Uterus (tissue), 3 donors: ENCODE measurements at regions not wholly inside any gene's neighbourhood (a gene's known extent, or its start where the extent isn't known, plus 50 kb on each side); places are given as distances from the start of the nearest gene placed in this dataset.

ENCODE experiments used
- DNase-seq, 2 donors: peaks; one replicate each; pipeline ENCODE4 v3.0.0-alpha.2; 2019 to 2020
- H3K27ac ChIP-seq, 2 donors: fragments of 200-600 bp; sonication (generic); 1 replicate in 1 of 2; 2 replicates in 1 of 2; pipeline ENCODE4 v1.5.1; 2016 to 2018
- H3K27me3 ChIP-seq, 2 donors: fragments of 200-600 bp; sonication (generic); one replicate each; pipeline ENCODE4 v1.5.1; 2018 to 2019; ENCODE audit warnings: control low read depth in 1 of 2
- H3K36me3 ChIP-seq, 2 donors: fragments of 200-600 bp; sonication (generic); one replicate each; pipeline ENCODE4 v1.5.1; 2019; ENCODE audit warnings: control low read depth in 1 of 2
- H3K4me1 ChIP-seq, 2 donors: fragments of 200-600 bp; sonication (generic); one replicate each; pipeline ENCODE4 v1.5.1; 2018 to 2019; ENCODE audit warnings: control low read depth in 1 of 2
- H3K4me3 ChIP-seq, 2 donors: fragments of 200-600 bp; sonication (generic); 1 replicate in 1 of 2; 2 replicates in 1 of 2; pipeline ENCODE4 v1.5.1; 2018 to 2019; ENCODE audit warnings: mild to moderate bottlenecking in 1 of 2
- H3K9me3 ChIP-seq, 2 donors: fragments of 200-600 bp; sonication (generic); one replicate each; pipeline ENCODE4 v1.5.1; 2019; ENCODE audit warnings: control low read depth in 1 of 2
- POLR2A ChIP-seq, 2 donors: fragments of 450-650 bp; IDR thresholded peaks; one replicate each; pipeline ENCODE4 v1.6.1; 2016; ENCODE audit warnings: antibody characterized with exemption in 2 of 2, mild to moderate bottlenecking in 1 of 2, moderate library complexity in 1 of 2
- intact Hi-C: fragments of 100-400 bp; cut with DNase I; formaldehyde crosslinking; loops from one replicate; pipeline ENCODE4 v1.15.1; 2023; ENCODE audit warnings: low total_unique reads
- TF ChIP-seq, protein P1 (sequence below), 4 experiments: fragments of 200-600 bp in 2 of 4; fragments of 450-650 bp in 2 of 4; sonication (generic) in 2 of 4; IDR thresholded peaks; one replicate each; pipeline ENCODE4 v1.5.1; 2016 to 2019; ENCODE audit warnings: antibody characterized with exemption in 4 of 4, mild to moderate bottlenecking in 2 of 4, moderate library complexity in 1 of 4
- donor health status: DM: yes; HTN: yes; CAD: no.

DNA sequence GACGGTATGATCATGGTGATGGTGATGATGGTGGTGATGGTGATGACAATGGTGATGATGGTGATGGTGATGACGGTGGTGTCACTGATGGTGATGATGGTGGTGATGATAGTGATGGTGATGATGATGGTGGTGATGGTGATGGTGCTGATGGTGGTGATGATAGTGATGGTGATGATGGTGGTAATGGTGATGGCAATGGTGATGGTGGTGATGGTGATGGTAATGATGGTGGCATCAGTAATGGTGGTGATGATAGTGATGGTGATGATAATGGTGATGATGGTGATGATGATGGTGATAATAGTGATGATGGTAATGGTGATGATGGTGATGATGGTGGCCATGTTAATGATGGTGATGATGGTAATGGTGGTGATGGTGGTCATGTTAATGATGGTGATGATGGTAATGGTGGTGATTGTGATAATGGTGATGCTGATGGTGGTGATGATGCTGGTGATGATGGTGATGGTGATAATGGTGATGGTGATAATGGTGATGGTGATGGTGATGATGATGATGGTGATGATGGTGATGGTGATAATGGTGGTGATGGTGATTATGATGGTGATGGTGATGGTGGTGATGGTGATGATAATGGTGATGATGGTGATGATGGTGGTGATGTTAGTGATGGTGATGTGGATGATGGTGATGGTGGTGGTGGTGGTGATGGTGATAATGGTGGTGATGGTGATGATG lies 107.2 kb downstream of the C16orf95 start:
- Histone ChIP-seq H3K27me3 (no peaks in the 10 kb centered on the region), H3K27ac (no peak overlapping the region), H3K4me3 (no peak overlapping the region), H3K36me3 (no peaks in the 10 kb centered on the region), H3K4me1 (no peaks in the 10 kb centered on the region), H3K9me3 (no peaks in the 10 kb centered on the region)
- no peak for DNase-seq
- no peak for TF ChIP-seq POLR2A (IDR thresholded peaks at IDR 0.05)
- TF ChIP-seq, protein P1, sequence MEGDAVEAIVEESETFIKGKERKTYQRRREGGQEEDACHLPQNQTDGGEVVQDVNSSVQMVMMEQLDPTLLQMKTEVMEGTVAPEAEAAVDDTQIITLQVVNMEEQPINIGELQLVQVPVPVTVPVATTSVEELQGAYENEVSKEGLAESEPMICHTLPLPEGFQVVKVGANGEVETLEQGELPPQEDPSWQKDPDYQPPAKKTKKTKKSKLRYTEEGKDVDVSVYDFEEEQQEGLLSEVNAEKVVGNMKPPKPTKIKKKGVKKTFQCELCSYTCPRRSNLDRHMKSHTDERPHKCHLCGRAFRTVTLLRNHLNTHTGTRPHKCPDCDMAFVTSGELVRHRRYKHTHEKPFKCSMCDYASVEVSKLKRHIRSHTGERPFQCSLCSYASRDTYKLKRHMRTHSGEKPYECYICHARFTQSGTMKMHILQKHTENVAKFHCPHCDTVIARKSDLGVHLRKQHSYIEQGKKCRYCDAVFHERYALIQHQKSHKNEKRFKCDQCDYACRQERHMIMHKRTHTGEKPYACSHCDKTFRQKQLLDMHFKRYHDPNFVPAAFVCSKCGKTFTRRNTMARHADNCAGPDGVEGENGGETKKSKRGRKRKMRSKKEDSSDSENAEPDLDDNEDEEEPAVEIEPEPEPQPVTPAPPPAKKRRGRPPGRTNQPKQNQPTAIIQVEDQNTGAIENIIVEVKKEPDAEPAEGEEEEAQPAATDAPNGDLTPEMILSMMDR (IDR thresholded peaks at IDR 0.05): no peak
- intact Hi-C loops: no loop called here

DNA sequence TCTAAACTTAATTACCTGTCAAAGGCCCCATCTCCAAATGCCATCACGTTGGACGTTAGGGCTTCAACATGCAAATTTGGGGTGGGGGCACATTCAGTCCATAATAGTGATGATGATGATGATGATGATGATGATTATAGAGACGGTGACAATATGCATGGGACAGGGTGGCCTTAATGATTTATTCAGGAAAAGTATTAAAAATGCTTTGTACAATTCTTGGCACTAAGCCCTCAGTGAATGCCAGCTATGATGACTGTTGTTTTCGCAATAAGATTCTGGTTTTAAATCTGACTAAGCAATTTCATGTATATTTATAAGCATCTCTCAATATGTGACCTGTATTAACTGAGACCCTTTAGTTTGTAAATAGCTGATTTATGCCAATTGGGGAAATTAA lies 106.3 kb downstream of the C16orf95 start:
- H3K27ac ChIP-seq: no peak overlapping the region
- TF ChIP-seq, protein P1 (IDR thresholded peaks at IDR 0.05): no peak
- TF ChIP-seq POLR2A (IDR thresholded peaks at IDR 0.05): no peak
- no peaks in the 10 kb centered on the region for H3K9me3 ChIP-seq
- DNase-seq: no peak
- H3K4me3 ChIP-seq: no peak overlapping the region
- H3K4me1 ChIP-seq: no peaks in the 10 kb centered on the region
- intact Hi-C loops: no loop called here
- H3K36me3 ChIP-seq: no peaks in the 10 kb centered on the region
- no peaks in the 10 kb centered on the region for H3K27me3 ChIP-seq

DNA sequence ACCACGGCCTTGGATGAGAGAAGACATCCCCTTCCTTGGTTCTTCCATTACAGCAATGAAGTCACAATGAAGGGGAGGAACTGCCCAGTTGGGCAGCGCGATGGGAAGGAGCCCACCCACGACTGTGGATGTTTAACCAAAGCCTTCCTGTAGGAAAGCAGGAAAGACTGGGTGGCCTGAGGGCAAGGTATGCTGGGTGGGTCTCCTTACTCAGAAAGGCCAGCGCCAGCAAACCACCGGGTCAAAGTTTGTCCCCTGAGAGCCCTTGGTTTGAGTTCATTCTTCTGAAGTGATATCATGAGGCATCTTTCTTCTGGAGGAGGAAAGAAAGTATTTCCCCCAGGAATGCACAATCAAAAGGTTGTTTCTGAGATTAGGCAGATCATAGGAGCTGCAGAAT lies 105.2 kb downstream of the C16orf95 start:
- H3K4me3 ChIP-seq: no peak overlapping the region
- H3K27me3 ChIP-seq: no peaks in the 10 kb centered on the region
- H3K36me3 ChIP-seq: no peaks in the 10 kb centered on the region
- intact Hi-C loops: no loop called here
- no peak overlapping the region for H3K27ac ChIP-seq
- H3K4me1 ChIP-seq: no peaks in the 10 kb centered on the region
- TF ChIP-seq, protein P1 (IDR thresholded peaks at IDR 0.05): no peak
- TF ChIP-seq POLR2A (IDR thresholded peaks at IDR 0.05): no peak
- H3K9me3 ChIP-seq: no peaks in the 10 kb centered on the region
- no peak for DNase-seq

DNA sequence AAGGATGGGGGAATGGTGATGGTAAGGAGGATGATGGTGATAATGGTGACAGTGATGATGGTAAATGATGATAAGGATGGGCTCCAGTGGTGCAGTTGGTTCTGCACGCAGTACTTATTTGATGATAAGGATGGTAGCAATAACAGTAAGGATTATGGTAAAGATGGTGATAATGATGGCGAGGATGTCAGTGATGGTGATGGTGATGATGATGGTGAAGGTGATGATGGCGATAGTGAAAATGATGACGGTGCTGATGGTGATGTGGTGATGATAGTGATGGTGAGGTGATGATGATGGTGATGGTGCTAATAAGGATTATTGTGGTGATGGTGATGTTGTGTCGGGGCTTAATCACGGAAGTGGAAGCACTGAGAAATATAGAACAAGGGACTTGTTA lies 103.7 kb downstream of the C16orf95 start:
- Histone ChIP-seq H3K36me3 (no peaks in the 10 kb centered on the region), H3K27ac (no peak overlapping the region), H3K27me3 (no peaks in the 10 kb centered on the region), H3K4me1 (no peaks in the 10 kb centered on the region), H3K9me3 (no peaks in the 10 kb centered on the region), H3K4me3 (no peak overlapping the region)
- intact Hi-C loops: no loop called here
- no peak for DNase-seq
- TF ChIP-seq POLR2A (IDR thresholded peaks at IDR 0.05): no peak
- TF ChIP-seq, protein P1 (IDR thresholded peaks at IDR 0.05): no peak

DNA sequence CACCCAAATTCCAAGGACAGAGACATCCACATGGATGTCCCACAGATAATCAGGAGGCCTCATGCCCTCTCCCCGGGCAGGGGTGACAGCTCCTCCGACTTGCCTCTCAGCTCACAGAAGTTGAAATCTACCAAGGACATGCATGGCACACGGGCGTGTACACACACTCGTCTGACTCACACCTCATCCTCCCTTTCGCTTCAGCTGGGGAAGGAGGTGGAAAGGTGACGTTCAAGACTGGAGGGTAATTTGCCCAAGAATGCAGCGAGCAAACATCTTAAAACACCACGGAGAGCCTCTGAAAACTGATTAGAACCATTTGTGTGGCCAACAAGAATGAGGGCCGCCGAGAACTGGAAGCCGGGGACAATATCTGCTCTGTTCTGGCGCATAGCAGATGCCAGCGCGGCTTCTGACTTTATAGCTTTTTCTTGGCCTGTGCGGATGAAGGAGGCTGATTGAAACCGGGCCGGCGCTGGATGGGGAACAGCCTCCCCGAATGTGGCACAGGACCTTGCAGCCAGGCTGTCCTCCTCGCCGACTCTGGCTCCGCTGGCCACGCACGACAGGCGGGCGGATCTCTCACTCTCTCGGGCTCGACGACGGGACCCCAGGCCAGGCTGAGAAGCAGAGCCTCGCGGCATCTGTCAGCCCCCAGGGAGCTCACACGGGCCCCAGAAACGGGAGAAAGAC lies 100.9 kb downstream of the C16orf95 start:
- Histone ChIP-seq H3K27ac (no peak overlapping the region), H3K36me3 (no peaks in the 10 kb centered on the region)
- no peak for TF ChIP-seq POLR2A (IDR thresholded peaks at IDR 0.05)
- TF ChIP-seq, protein P1 (IDR thresholded peaks at IDR 0.05): no peak

More for the DNA sequence above, 100.9 kb downstream of the C16orf95 start:
- H3K4me3 ChIP-seq: no peak overlapping the region
- H3K4me1 ChIP-seq: no peaks in the 10 kb centered on the region
- intact Hi-C loops: no loop called here
- H3K9me3 ChIP-seq: no peaks in the 10 kb centered on the region
- no peaks in the 10 kb centered on the region for H3K27me3 ChIP-seq
- DNase-seq: no peak
